Bronchial epithelial cell (primary cell): ENCODE measurements at regions not wholly inside any gene's neighbourhood (a gene's known extent, or its start where the extent isn't known, plus 50 kb on each side); places are given as distances from the start of the nearest gene placed in this dataset.

Experiments
- DNase-seq: peaks from one replicate; pipeline ENCODE4 v3.0.0-alpha.2; 2010; ENCODE audit warnings: low read depth
- FAIRE-seq: peaks from 2 replicates; lab custom pipeline; 2011; peaks lifted over from hg19 to GRCh38; lab: Jason Lieb, UNC
- H3K27me3 ChIP-seq: 2 replicates; pipeline ENCODE4 v1.5.1; 2011; ENCODE audit warnings: low read length; ENCODE audit not compliant: control insufficient read depth, insufficient read depth
- H3K36me3 ChIP-seq: 2 replicates; pipeline ENCODE4 v1.5.1; 2011; ENCODE audit warnings: low read length; ENCODE audit not compliant: control insufficient read depth, insufficient read depth
- H3K4me3 ChIP-seq: 2 replicates; pipeline ENCODE4 v1.5.1; 2011; ENCODE audit warnings: mild to moderate bottlenecking, low read depth, low read length, control low read depth
- TF ChIP-seq, protein P1 (sequence below): IDR thresholded peaks from 2 replicates; pipeline ENCODE4 v1.5.1; 2011; ENCODE audit warnings: mild to moderate bottlenecking, moderate library complexity, low read length, control low read depth, inconsistent platforms; ENCODE audit not compliant: insufficient read depth, severe bottlenecking

DNA sequence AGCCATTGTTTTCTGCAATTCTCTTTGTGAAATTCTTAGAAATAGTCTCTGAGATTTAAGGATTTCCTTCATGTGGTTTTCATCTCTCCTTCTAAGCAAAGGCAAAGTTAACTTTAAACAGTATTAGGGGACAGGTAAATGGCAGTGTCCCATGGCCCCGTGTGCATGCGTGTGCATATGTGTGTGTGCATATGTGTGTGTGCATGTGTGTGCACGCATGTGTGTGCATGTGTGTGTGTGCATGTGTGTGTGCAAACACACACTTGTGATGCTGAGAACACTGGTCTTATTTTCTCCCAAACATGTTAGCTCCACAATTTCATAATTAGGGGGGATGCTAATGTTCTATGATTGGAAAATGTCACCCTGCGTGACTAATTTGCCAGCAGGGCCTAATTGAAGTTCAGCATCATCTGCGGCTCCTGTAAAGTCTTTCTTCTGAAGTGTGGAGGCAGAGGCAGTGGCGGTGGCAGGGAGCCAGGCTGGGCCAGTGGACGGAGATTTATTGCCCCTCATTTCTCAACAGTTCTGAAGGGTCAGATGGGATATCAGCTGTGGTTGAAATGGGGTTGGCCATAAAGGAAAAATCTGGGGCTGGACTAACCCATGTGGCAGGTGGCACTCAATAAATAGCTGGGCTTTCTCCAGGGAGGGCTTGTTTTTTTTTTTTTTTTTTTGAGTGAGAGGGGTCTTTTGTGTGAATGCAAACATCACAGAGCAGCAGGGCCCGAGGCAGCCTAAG lies 289.3 kb upstream of the PODXL start:
- no peak overlapping the region for H3K4me3 ChIP-seq
- FAIRE-seq = no peak

DNA sequence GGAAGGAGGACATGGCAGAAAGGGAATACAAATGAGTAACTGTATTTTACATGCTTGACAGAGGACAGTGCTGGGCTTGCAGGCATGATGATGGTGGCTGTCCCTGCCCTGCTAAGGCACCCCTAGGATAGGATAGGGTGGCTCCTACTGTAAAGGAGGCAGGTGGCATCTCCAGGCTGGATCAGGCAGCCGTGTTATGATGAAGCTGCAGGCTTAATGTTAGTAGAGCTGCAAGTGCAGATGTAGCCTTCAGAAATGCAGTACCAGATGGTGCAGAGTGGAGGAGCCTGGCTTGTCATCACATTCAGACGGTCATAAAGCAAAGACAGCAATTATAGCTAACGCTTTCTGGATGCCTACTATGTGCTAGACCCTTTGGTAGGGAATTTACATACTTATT lies 287.9 kb upstream of the PODXL start:
- no peak overlapping the region for H3K4me3 ChIP-seq
- TF ChIP-seq, protein P1, sequence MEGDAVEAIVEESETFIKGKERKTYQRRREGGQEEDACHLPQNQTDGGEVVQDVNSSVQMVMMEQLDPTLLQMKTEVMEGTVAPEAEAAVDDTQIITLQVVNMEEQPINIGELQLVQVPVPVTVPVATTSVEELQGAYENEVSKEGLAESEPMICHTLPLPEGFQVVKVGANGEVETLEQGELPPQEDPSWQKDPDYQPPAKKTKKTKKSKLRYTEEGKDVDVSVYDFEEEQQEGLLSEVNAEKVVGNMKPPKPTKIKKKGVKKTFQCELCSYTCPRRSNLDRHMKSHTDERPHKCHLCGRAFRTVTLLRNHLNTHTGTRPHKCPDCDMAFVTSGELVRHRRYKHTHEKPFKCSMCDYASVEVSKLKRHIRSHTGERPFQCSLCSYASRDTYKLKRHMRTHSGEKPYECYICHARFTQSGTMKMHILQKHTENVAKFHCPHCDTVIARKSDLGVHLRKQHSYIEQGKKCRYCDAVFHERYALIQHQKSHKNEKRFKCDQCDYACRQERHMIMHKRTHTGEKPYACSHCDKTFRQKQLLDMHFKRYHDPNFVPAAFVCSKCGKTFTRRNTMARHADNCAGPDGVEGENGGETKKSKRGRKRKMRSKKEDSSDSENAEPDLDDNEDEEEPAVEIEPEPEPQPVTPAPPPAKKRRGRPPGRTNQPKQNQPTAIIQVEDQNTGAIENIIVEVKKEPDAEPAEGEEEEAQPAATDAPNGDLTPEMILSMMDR = no peak
- no peak for DNase-seq
- H3K27me3 ChIP-seq = no peaks in the 10 kb centered on the region
- H3K36me3 ChIP-seq = no peaks in the 10 kb centered on the region
- FAIRE-seq = peak; percentile 60

More for the DNA sequence above, 289.3 kb upstream of the PODXL start:
- TF ChIP-seq, protein P1 = no peak
- Histone ChIP-seq H3K36me3 (no peaks in the 10 kb centered on the region), H3K27me3 (no peaks in the 10 kb centered on the region)
- no peak for DNase-seq

DNA sequence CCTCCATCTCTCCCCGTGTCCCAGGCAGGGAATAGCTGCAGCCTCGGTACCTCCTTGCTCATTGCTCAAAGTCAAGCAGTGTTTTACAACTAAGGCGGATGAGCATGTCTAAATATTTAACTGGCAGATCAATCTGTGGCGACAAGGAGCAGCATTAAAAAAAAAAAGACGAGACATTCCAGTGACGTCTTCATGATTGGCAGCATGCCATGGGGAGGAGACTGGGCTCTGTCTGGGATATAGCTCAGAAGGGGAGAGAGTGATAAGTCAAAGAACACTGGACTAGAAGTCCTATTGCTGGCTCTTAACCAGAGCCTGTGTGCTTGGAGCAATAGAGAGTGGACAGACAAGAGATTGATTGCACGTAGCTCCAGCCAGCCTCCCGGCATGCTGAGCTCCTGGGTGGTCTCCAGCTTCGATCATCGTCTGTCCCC lies 287.5 kb upstream of the PODXL start:
- Histone ChIP-seq H3K36me3 (no peaks in the 10 kb centered on the region), H3K4me3 (no peak overlapping the region), H3K27me3 (no peaks in the 10 kb centered on the region)
- TF ChIP-seq, protein P1 = no peak
- FAIRE-seq (no peak), DNase-seq (no peak)

DNA sequence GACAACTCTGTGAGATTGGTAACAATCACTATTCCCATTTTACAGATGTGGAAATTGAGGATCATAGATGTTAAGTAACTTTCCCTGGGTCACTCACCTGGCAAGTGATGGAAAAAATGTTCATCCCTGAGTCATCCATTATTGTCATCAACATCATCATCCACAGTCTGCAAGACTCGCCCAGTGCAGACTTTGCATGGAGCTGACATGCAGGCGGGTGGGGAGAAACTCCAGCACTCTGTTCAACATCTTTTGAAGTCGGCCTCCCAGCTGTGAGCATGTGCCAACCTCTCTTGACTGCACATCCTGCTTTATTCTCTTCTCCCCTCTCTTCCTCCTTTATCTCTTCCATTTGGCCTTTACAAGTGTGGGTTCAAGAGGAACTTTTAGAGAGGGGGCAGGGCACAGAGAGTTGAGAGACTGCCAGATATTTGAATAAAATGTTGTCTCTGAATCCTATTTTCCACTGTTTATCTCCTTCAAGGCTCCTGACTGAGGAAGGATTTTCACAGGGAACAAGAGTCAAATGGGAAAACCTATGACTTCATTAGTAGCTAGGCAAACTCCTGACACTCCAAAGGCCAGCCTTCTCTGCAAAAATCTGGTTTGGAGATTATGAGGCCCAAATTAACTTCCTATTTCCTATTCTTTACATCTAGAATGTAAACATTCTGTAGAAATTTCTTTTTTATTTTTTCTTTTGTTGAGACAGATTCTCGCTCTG lies 283.7 kb upstream of the PODXL start:
- H3K27me3 ChIP-seq = peaks cover 2% of the 10 kb centered on the region
- FAIRE-seq = no peak
- TF ChIP-seq, protein P1 = no peak

DNA sequence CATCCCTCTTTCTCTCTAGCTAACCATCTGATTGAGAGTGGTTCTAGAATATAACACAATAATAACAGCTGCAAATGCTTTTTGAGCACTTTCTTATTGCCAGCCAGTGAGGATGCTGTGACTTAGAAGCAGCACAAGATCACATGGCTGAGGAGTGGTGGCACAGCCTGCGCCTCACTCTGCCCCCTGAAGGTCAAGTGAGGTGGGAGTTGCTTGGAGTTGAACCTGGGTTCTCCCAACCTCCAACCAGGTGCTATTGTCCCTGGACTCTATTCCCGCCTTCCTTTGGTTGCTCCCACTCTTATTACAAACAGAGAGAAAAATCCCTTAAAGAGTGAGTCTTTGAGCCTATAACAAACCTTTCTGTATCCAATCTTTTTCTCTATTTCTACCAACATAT lies 280.3 kb upstream of the PODXL start:
- TF ChIP-seq, protein P1 = no peak
- Histone ChIP-seq H3K27me3 (peaks cover 2% of the 10 kb centered on the region), H3K36me3 (no peaks in the 10 kb centered on the region), H3K4me3 (no peak overlapping the region)
- no peak for FAIRE-seq
- DNase-seq = no peak

More for the DNA sequence above, 283.7 kb upstream of the PODXL start:
- no peak for DNase-seq
- Histone ChIP-seq H3K36me3 (no peaks in the 10 kb centered on the region), H3K4me3 (no peak overlapping the region)
